ACC112 (cell line): ENCODE measurements at regions not wholly inside any gene's neighbourhood (a gene's known extent, or its start where the extent isn't known, plus 50 kb on each side); places are given as distances from the start of the nearest gene placed in this dataset.

Experiments used
- H2AFZ ChIP-seq: fragments of 200-600 bp; sonication (generic); one replicate; pipeline ENCODE4 v1.6.0; 2017; ENCODE audit warnings: antibody characterized with exemption, low read length; ENCODE audit not compliant: unreplicated experiment
- H3K27ac ChIP-seq: fragments of 200-600 bp; sonication (generic); 2 replicates; pipeline ENCODE4 v1.5.1; 2014; ENCODE audit warnings: low read depth, mild to moderate bottlenecking, antibody characterized with exemption, low read length, moderate library complexity
- H3K27me3 ChIP-seq: fragments of 200-600 bp; sonication (generic); 2 replicates; pipeline ENCODE4 v1.6.1; 2014; ENCODE audit warnings: mild to moderate bottlenecking, antibody characterized with exemption, low read length, moderate library complexity, mixed read lengths; ENCODE audit not compliant: insufficient read depth
- H3K36me3 ChIP-seq: fragments of 200-600 bp; sonication (generic); 2 replicates; pipeline ENCODE4 v1.6.1; 2016; ENCODE audit warnings: mild to moderate bottlenecking, antibody characterized with exemption, low read length, moderate library complexity, mixed read lengths; ENCODE audit not compliant: insufficient read depth
- H3K4me1 ChIP-seq: fragments of 200-600 bp; sonication (generic); one replicate; pipeline ENCODE4 v1.6.1; 2016; ENCODE audit warnings: low read length, mixed read lengths; ENCODE audit not compliant: insufficient read depth, unreplicated experiment, control insufficient read depth
- H3K4me3 ChIP-seq: fragments of 200-600 bp; sonication (generic); 2 replicates; pipeline ENCODE4 v1.5.1; 2014; ENCODE audit warnings: mild to moderate bottlenecking, low read depth, low read length
- H3K79me2 ChIP-seq: fragments of 200-600 bp; sonication (generic); one replicate; pipeline ENCODE4 v1.6.0; 2016; ENCODE audit warnings: low read length; ENCODE audit not compliant: control insufficient read depth, unreplicated experiment, insufficient read depth

DNA sequence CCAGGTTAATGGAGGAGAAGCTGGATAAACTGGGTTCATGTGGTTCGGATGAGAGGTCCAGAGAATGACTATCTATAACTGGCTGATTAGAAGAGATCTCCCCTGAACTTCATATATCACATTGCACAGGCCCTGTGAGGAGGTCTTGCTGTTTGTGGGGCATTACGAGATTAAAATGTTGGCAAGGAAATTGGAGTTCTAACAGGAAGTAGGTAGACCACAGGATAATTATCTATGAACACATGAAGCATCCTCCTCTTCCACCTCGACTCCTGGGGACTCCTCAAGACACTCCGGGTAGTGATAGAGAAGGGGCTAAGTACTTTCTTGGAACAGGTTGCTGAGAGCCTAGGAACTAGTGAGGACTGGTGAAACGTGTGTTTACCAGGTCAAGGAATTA, 418.8 kb downstream of the KCNH5 start:
- H3K4me3 ChIP-seq: no peak overlapping the region
- H3K27ac ChIP-seq: no peak overlapping the region
- H2AFZ ChIP-seq: no peak overlapping the region
- no peaks in the 10 kb centered on the region for H3K27me3 ChIP-seq
- no peaks in the 10 kb centered on the region for H3K79me2 ChIP-seq
- no peaks in the 10 kb centered on the region for H3K36me3 ChIP-seq
- H3K4me1 ChIP-seq: no peaks in the 10 kb centered on the region

DNA sequence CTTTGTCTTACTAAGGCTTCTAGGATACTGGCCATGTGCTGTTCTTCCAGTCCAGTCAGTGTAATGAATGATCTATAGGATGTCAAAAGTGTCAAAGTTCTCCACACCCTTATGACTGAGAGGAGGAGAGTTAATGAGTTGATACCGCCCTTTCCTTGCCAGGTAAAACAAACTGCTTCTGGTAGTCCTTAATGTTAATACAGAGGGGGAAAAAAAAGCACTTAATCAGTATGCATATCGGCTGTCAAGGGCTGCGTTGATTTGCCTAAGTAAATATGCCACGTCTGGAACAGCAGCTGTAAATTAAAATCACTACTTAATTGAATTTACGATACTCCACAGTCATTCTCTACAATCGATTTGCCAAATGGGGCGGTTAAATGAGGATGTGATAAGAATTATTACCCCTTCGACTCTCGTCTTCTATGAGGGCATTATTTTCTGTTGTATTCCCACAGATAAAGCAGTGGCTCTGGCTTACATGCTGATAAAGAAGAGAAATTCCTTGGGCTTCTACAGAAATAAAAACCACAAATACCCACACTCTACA, 416.0 kb downstream of the KCNH5 start:
- Histone ChIP-seq H3K27me3 (no peaks in the 10 kb centered on the region), H3K4me3 (no peak overlapping the region), H3K4me1 (no peaks in the 10 kb centered on the region), H3K36me3 (no peaks in the 10 kb centered on the region), H3K27ac (no peak overlapping the region), H3K79me2 (no peaks in the 10 kb centered on the region), H2AFZ (no peak overlapping the region)

DNA sequence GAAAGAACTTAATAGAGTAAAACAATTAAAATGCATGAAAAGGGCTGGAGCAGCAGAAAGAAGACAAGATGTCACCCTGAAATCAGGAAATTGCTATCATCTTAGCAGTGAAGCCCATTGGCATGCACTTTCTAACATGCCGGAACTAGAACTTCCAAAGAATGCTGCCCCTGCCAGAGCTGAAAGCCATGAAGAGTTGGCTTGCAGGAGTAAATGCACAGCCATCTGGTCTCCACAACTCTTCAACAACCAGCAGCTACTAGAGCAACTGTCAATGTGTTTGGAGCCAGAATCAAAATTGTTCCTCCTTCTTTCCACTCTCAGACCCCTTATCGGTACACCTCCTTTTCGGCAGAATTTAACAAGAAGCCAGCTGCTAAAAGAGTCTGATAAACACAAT, 414.1 kb downstream of the KCNH5 start:
- no peak overlapping the region for H3K4me3 ChIP-seq
- H3K36me3 ChIP-seq: no peaks in the 10 kb centered on the region
- H3K27ac ChIP-seq: no peak overlapping the region
- H3K79me2 ChIP-seq: no peaks in the 10 kb centered on the region
- H2AFZ ChIP-seq: no peak overlapping the region
- no peaks in the 10 kb centered on the region for H3K27me3 ChIP-seq
- H3K4me1 ChIP-seq: no peaks in the 10 kb centered on the region

GRCh38 chr14:62632771-62633170, 412.5 kb downstream of the KCNH5 start:
- no peaks in the 10 kb centered on the region for H3K27me3 ChIP-seq
- H3K79me2 ChIP-seq: no peaks in the 10 kb centered on the region
- no peak overlapping the region for H3K4me3 ChIP-seq
- H3K27ac ChIP-seq: no peak overlapping the region
- no peaks in the 10 kb centered on the region for H3K36me3 ChIP-seq
- H3K4me1 ChIP-seq: no peaks in the 10 kb centered on the region
- H2AFZ ChIP-seq: no peak overlapping the region

- no peak overlapping the region for H3K27ac ChIP-seq
- H3K79me2 ChIP-seq: no peaks in the 10 kb centered on the region
- H3K36me3 ChIP-seq: no peaks in the 10 kb centered on the region
- H3K4me1 ChIP-seq: no peaks in the 10 kb centered on the region
- no peaks in the 10 kb centered on the region for H3K27me3 ChIP-seq
- no peak overlapping the region for H3K4me3 ChIP-seq
- no peak overlapping the region for H2AFZ ChIP-seq
These were observed 399.6 kb downstream of the KCNH5 start for GRCh38 chr14:62645649-62646048.
